HCT116 (cell line): ENCODE measurements at regions not wholly inside any gene's neighbourhood (a gene's known extent, or its start where the extent isn't known, plus 50 kb on each side); places are given as distances from the start of the nearest gene placed in this dataset.

Source experiments
- ATAC-seq: fragments of 200-7000 bp; cut with Tn5 transposase; 2 replicates; pipeline ENCODE4 v1.9.1; 2020; ENCODE audit warnings: mild to moderate bottlenecking, moderate library complexity
- BruUV-seq: library from RNA; stranded (reverse); fragments of 400-500 nt; replicated peaks from 2 replicates; lab custom pipeline; 2021; lab: Mats Ljungman, UMichigan
- CTCF ChIA-PET: fragments of 300-600 bp; sonication (Branson Sonifier 250); formaldehyde crosslinking; loops from one replicate; lab custom pipeline; 2021; ENCODE audit warnings: antibody characterized with exemption; lab: Charles Lee
- POLR2A ChIA-PET: fragments of 300-600, 350-600 bp; sonication (Branson Sonifier 250); formaldehyde crosslinking; loops from one replicate; lab custom pipeline; 2021; ENCODE audit warnings: antibody characterized with exemption; lab: Charles Lee
- RAD21 ChIA-PET, 2 experiments: fragments of 300-600 bp; sonication (Branson Sonifier 250); formaldehyde crosslinking; loops; one replicate each; lab custom pipeline; 2023; ENCODE audit warnings: low total read pairs in 2 of 2; ENCODE audit not compliant: uncharacterized antibody in 2 of 2, unreplicated experiment in 2 of 2, low non-redundant PET in 1 of 2; lab: Charles Lee
- DNase-seq: peaks from one replicate; pipeline ENCODE4 v3.0.0-alpha.2; 2010; ENCODE audit warnings: low read depth, low spot score
- H2AFZ ChIP-seq: fragments of 200-600 bp; shearing (Covaris generic), sonication (generic); 2 replicates; pipeline ENCODE4 v1.6.1; 2017; ENCODE audit warnings: low read depth, mixed run types, mixed read lengths, antibody characterized with exemption, low read length; ENCODE audit not compliant: poor library complexity, severe bottlenecking
- H3K27ac ChIP-seq: 2 replicates; pipeline ENCODE4 v1.5.1; 2012; ENCODE audit warnings: low read depth, low read length
- H3K27me3 ChIP-seq: fragments of 200-600 bp; sonication (generic); 2 replicates; pipeline ENCODE4 v1.6.1; 2016; ENCODE audit warnings: mixed run types, low read length, mixed read lengths; ENCODE audit not compliant: insufficient read depth
- H3K36me3 ChIP-seq, 2 experiments: fragments of 200-500 bp in 1 of 2; fragments of 200-600 bp in 1 of 2; sonication (Bioruptor generic) in 1 of 2; sonication (generic) in 1 of 2; 2 replicates each; pipeline versions ENCODE4 v1.5.1 to v1.6.1; 2014 to 2016; ENCODE audit warnings: low read length in 2 of 2, inconsistent platforms in 1 of 2, mixed read lengths in 1 of 2, mixed run types in 1 of 2; ENCODE audit not compliant: insufficient read depth in 2 of 2, control insufficient read depth in 1 of 2
- H3K4me1 ChIP-seq, 2 experiments: fragments of 200-600 bp in 1 of 2; sonication (generic) in 1 of 2; 2 replicates each; pipeline versions ENCODE4 v1.5.1 to v1.6.1; 2012 to 2017; ENCODE audit warnings: low read length in 2 of 2, inconsistent platforms in 1 of 2, mild to moderate bottlenecking in 1 of 2, mixed read lengths in 1 of 2, mixed run types in 1 of 2, moderate library complexity in 1 of 2; ENCODE audit not compliant: insufficient read depth in 2 of 2, control insufficient read depth in 1 of 2
- H3K4me2 ChIP-seq: fragments of 200-600 bp; sonication (generic); 2 replicates; pipeline ENCODE4 v1.6.1; 2017; ENCODE audit warnings: mixed run types, low read length, mixed read lengths
- H3K4me3 ChIP-seq, 2 experiments: fragments of 200-600 bp in 1 of 2; sonication (generic) in 1 of 2; replicated peaks in 1 of 2; 2 replicates each; pipeline ENCODE4 v1.5.1; 2011 to 2016; ENCODE audit warnings: low read length in 2 of 2, control low read depth in 1 of 2, low read depth in 1 of 2, mild to moderate bottlenecking in 1 of 2, mixed read lengths in 1 of 2, mixed run types in 1 of 2
- H3K79me2 ChIP-seq: fragments of 200-600 bp; sonication (generic); 2 replicates; pipeline ENCODE4 v1.6.1; 2017; ENCODE audit warnings: mild to moderate bottlenecking, mixed run types, low read length, moderate library complexity, mixed read lengths; ENCODE audit not compliant: insufficient read depth
- H3K9ac ChIP-seq: fragments of 200-600 bp; sonication (generic); 2 replicates; pipeline ENCODE4 v1.6.1; 2016; ENCODE audit warnings: low read length, mixed read lengths
- H3K9me2 ChIP-seq: fragments of 200-600 bp; sonication (generic), shearing (Covaris generic); 2 replicates; pipeline ENCODE4 v1.6.1; 2017; ENCODE audit warnings: mixed run types, mild to moderate bottlenecking, moderate library complexity; ENCODE audit not compliant: insufficient read depth
- H3K9me3 ChIP-seq, 2 experiments: fragments of 200-500 bp in 1 of 2; fragments of 200-600 bp in 1 of 2; sonication (Bioruptor generic) in 1 of 2; sonication (generic) in 1 of 2; 2 replicates each; pipeline ENCODE4 v1.6.1; 2014 to 2017; ENCODE audit warnings: low read length in 2 of 2, mixed read lengths in 2 of 2, inconsistent platforms in 1 of 2, low read depth in 1 of 2, mild to moderate bottlenecking in 1 of 2, mixed run types in 1 of 2, moderate library complexity in 1 of 2; ENCODE audit not compliant: control insufficient read depth in 1 of 2, insufficient read depth in 1 of 2
- H4K20me1 ChIP-seq: fragments of 200-600 bp; sonication (generic), shearing (Covaris generic); 2 replicates; pipeline ENCODE4 v1.6.1; 2017; ENCODE audit warnings: mixed run types, mild to moderate bottlenecking, moderate library complexity; ENCODE audit not compliant: insufficient read depth
- CTCF ChIP-seq, 3 experiments: fragments of 200-600 bp in 1 of 3; sonication (generic) in 1 of 3; IDR thresholded peaks in 2 of 3; conservative IDR thresholded peaks in 1 of 3; 2 replicates each; pipeline ENCODE4 v1.5.1; 2012 to 2017; ENCODE audit warnings: low read depth in 2 of 3, low read length in 2 of 3, antibody characterized with exemption in 1 of 3, borderline replicate concordance in 1 of 3, control low read depth in 1 of 3, mild to moderate bottlenecking in 1 of 3, mixed read lengths in 1 of 3, mixed run types in 1 of 3, moderate library complexity in 1 of 3; ENCODE audit not compliant: insufficient read depth in 1 of 3
- EGR1 ChIP-seq: IDR thresholded peaks from 2 replicates; pipeline ENCODE4 v1.6.1; 2012; ENCODE audit warnings: low read depth
- EZH2 ChIP-seq: fragments of 200-600 bp; sonication (generic); IDR thresholded peaks from 2 replicates; pipeline ENCODE4 v1.6.1; 2017; ENCODE audit warnings: antibody characterized with exemption, mixed run types
- EZH2phosphoT487 ChIP-seq: fragments of 200-600 bp; IDR thresholded peaks from 2 replicates; pipeline ENCODE4 v1.6.1; 2018; ENCODE audit warnings: antibody characterized with exemption, borderline replicate concordance
- FOSL1 ChIP-seq: IDR thresholded peaks from 2 replicates; pipeline ENCODE4 v1.6.1; 2012; ENCODE audit warnings: low read depth
- MAX ChIP-seq: IDR thresholded peaks from 2 replicates; pipeline ENCODE4 v1.6.1; 2012
- POLR2A ChIP-seq: IDR thresholded peaks from 2 replicates; pipeline ENCODE4 v1.7.0; 2011; ENCODE audit warnings: borderline replicate concordance; ENCODE audit not compliant: insufficient read depth, insufficient read length; ENCODE audit errors: extremely low read depth
- POLR2AphosphoS5 ChIP-seq: IDR thresholded peaks from 2 replicates; pipeline ENCODE4 v1.6.1; 2011; ENCODE audit warnings: mild to moderate bottlenecking, low read depth, low read length, moderate library complexity
- RAD21 ChIP-seq: IDR thresholded peaks from 2 replicates; pipeline ENCODE4 v1.6.1; 2012; ENCODE audit warnings: low read depth, mild to moderate bottlenecking
- REST ChIP-seq: IDR thresholded peaks from 2 replicates; pipeline ENCODE4 v1.6.1; 2012; ENCODE audit warnings: low read depth
- SIN3A ChIP-seq: IDR thresholded peaks from 2 replicates; pipeline ENCODE4 v1.6.1; 2012; ENCODE audit warnings: low read depth
- SP1 ChIP-seq: IDR thresholded peaks from 2 replicates; pipeline ENCODE4 v1.6.1; 2012; ENCODE audit warnings: low read depth
- YY1 ChIP-seq: IDR thresholded peaks from 2 replicates; pipeline ENCODE4 v1.6.1; 2011; ENCODE audit warnings: low read length, low read depth, moderate library complexity, mild to moderate bottlenecking; ENCODE audit not compliant: insufficient replicate concordance; ENCODE audit errors: extremely low read depth
- ZBTB33 ChIP-seq: IDR thresholded peaks from 2 replicates; pipeline ENCODE4 v1.6.1; 2011; ENCODE audit warnings: mild to moderate bottlenecking, low read length, moderate library complexity; ENCODE audit not compliant: insufficient replicate concordance; ENCODE audit errors: extremely low read depth
- ZFX ChIP-seq: fragments of 450-650 bp; IDR thresholded peaks from 2 replicates; pipeline ENCODE4 v1.6.1; 2017
- ZNF274 ChIP-seq: fragments of 200-500 bp; sonication (Bioruptor generic); IDR thresholded peaks from 2 replicates; pipeline ENCODE4 v1.6.1; 2014; ENCODE audit warnings: mild to moderate bottlenecking, low read depth, low read length, inconsistent platforms
- intact Hi-C: fragments of 100-400 bp; cut with micrococcal nuclease; formaldehyde crosslinking; loops from 2 replicates; pipeline ENCODE4 v1.10.0; 2022

GRCh38 chr11:42925916-42926315 lies 385.9 kb upstream of the API5 start:
- Histone ChIP-seq H3K4me3 (no peak overlapping the region), H3K79me2 (no peaks in the 10 kb centered on the region), H3K27me3 (no peaks in the 10 kb centered on the region), H2AFZ (no peak overlapping the region), H4K20me1 (no peaks in the 10 kb centered on the region), H3K36me3 (no peaks in the 10 kb centered on the region), H3K9me3 (peaks cover 3% of the 10 kb centered on the region in 2 experiments; a peak in 2 of 4 replicates), H3K4me2 (no peak overlapping the region), H3K27ac (no peak overlapping the region), H3K4me1 (no peaks in the 10 kb centered on the region), H3K9me2 (no peaks in the 10 kb centered on the region), H3K9ac (no peak overlapping the region)
- intact Hi-C loops = no loop called here
- CTCF ChIA-PET = no interaction called here
- ATAC-seq (no peak), DNase-seq (no peak)
- TF ChIP-seq CTCF (IDR thresholded peaks at IDR 0.05 in 2 of 3, conservative IDR thresholded peaks at IDR 0.05 in 1 of 3; ENCODE audit: borderline replicate concordance in 1 of 3, insufficient read depth in 1 of 3, low read depth in 2 of 3, low read length in 2 of 3) (no peak), SP1 (no peak), RAD21 (no peak), ZFX (no peak), ZBTB33 (no peak), REST (no peak), POLR2A (no peak), ZNF274 (no peak), SIN3A (no peak), EZH2phosphoT487 (no peak), FOSL1 (no peak), POLR2AphosphoS5 (no peak), EGR1 (no peak), YY1 (no peak), MAX (no peak), EZH2 (no peak)
- RAD21 ChIA-PET = no interaction called here
- POLR2A ChIA-PET = no interaction called here
- BruUV-seq = no TSS peak
